ENCODE measurements at regions not wholly inside any gene's neighbourhood (a gene's known extent, or its start where the extent isn't known, plus 50 kb on each side); places are given as distances from the start of the nearest gene placed in this dataset.

DNA sequence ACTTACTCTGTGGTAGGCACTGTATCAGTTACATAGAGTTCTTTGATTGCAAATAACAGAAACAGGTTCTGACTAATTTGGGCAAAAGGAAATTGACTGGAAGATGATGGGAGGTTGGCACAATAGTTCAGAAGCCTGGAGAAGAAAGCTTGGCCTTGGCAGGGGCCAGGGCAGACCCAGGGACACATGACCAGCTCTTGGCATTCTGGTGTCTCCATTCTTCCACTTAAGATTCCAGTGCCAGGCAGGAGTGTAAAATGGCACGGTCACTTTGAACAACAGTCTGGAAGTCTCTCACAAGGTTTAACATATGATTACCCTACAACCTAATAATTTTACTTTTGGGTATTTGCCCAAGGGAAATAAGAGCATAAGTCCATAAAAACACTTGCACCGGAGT lies 175.9 kb downstream of the BCOR start:
- Histone ChIP-seq H3K18ac (ENCODE audit: low read depth, low read length) (no peak overlapping the region), H3K4ac (ENCODE audit: low read depth, low read length) (no peak overlapping the region), H4K8ac (ENCODE audit: low read depth in 2 of 2, low read length in 2 of 2) (no peak overlapping the region), H3K4me2 (ENCODE audit: low read depth, low read length) (no peak overlapping the region), H3K27ac (ENCODE audit: insufficient read depth, low read length) (no peak overlapping the region), H2BK15ac (ENCODE audit: low read depth, low read length) (no peak overlapping the region), H3K4me1 (ENCODE audit: control insufficient read depth, insufficient read depth, low read length) (no peaks in the 10 kb centered on the region), H3K27me3 (ENCODE audit: control insufficient read depth, insufficient read depth, low read length) (peaks cover 27% of the 10 kb centered on the region), H2AFZ (replicated peaks; ENCODE audit: low read length, poor library complexity) (no peak overlapping the region), H4K91ac (ENCODE audit: insufficient read depth, low read depth, low read length) (no peak overlapping the region), H3K36me3 (ENCODE audit: control insufficient read depth, insufficient read depth, low read length) (no peaks in the 10 kb centered on the region), H2BK120ac (ENCODE audit: low read depth, low read length) (no peak overlapping the region), H3K9me1 (ENCODE audit: insufficient read depth, low read length) (no peaks in the 10 kb centered on the region), H2BK5ac (ENCODE audit: low read depth, low read length, poor library complexity, severe bottlenecking) (no peak overlapping the region), H3K4me3 (ENCODE audit: insufficient read depth, low read depth, low read length) (no peak overlapping the region), H4K20me1 (ENCODE audit: insufficient read depth, low read length) (no peaks in the 10 kb centered on the region), H3K9ac (ENCODE audit: low read depth, low read length) (no peak overlapping the region), H2BK20ac (ENCODE audit: low read depth, low read length) (no peak overlapping the region), H4K5ac (ENCODE audit: low read depth, low read length) (no peak overlapping the region), H2AK5ac (ENCODE audit: low read depth, low read length) (no peak overlapping the region), H3K56ac (ENCODE audit: extremely low read depth, insufficient read depth, low read length) (no peak overlapping the region), H2AK9ac (replicated peaks; ENCODE audit: low read depth, low read length, poor library complexity) (no peak overlapping the region), H3K23ac (ENCODE audit: low read depth, low read length) (no peak overlapping the region), H3K9me3 (ENCODE audit: control insufficient read depth, insufficient read depth, low read length) (peaks cover 4% of the 10 kb centered on the region; the same call in 1 of the 2 replicates), H3K79me1 (ENCODE audit: low read depth in 1 of 2, low read length in 2 of 2) (no peaks in the 10 kb centered on the region), H3K14ac (replicated peaks; ENCODE audit: low read depth, low read length) (no peak overlapping the region)
- DNase-seq = no peak
- BruUV-seq (replicated peaks) = no TSS peak
- intact Hi-C loops (cut with micrococcal nuclease) (no loop called here), in situ Hi-C loops (cut with MboI; ENCODE audit: low sequenced_read_pairs) (no loop called here), dilution Hi-C loops (cut with HindIII; ENCODE audit: low sequenced_read_pairs, unreplicated experiment) (no loop called here)
- WGBS, 2 experiments (ENCODE audit: extremely low coverage in 2 of 2, insufficient read length in 1 of 2) = 83% methylated on average over 1 of the region's 2 CpGs; no CpG with 5 or more reads in 1 of the 2 experiments
- ChIA-PET POLR2A (ENCODE audit: unreplicated experiment) (no interaction called here), CTCF (no interaction called here)
- TF ChIP-seq BHLHE40 (IDR thresholded peaks at IDR 0.05; ENCODE audit: low read depth, low read length) (no peak), MAFK (IDR thresholded peaks at IDR 0.05; ENCODE audit: low read depth, low read length) (no peak), ELK1 (IDR thresholded peaks at IDR 0.05; ENCODE audit: borderline replicate concordance, low read depth, low read length) (no peak), CTCF (conservative IDR thresholded peaks at IDR 0.05; ENCODE audit: low read depth, low read length) (no peak), SMC3 (IDR thresholded peaks at IDR 0.05; ENCODE audit: low read depth, low read length) (no peak), RAD21 (IDR thresholded peaks at IDR 0.05; ENCODE audit: low read length) (no peak), NFE2L2 (IDR thresholded peaks at IDR 0.05; ENCODE audit: low read depth, low read length) (no peak), CHD1 (IDR thresholded peaks at IDR 0.05; ENCODE audit: low read depth, low read length) (no peak), CEBPB (IDR thresholded peaks at IDR 0.05; ENCODE audit: low read depth, low read length) (no peak)
- ATAC-seq (ENCODE audit: low read depth) = no peak

All from IMR-90 (cell line).